Adrenal gland (tissue), 9 donors: ENCODE measurements at regions not wholly inside any gene's neighbourhood (a gene's known extent, or its start where the extent isn't known, plus 50 kb on each side); places are given as distances from the start of the nearest gene placed in this dataset.

ENCODE experiments used
- DNase-seq, 7 donors: peaks; one replicate each; pipeline ENCODE4 v3.0.0-alpha.2; 2019 to 2020
- H3K27ac ChIP-seq, 5 donors: fragments of 200-600 bp; sonication (generic) in 4 of 5; 1 replicate in 3 of 5; 2 replicates in 2 of 5; pipeline versions ENCODE4 v1.5.1 to v1.8.0; 2016 to 2020; ENCODE audit warnings: mild to moderate bottlenecking in 1 of 5
- H3K27me3 ChIP-seq: fragments of 200-600 bp; 2 replicates; pipeline ENCODE4 v1.8.0; 2021
- H3K36me3 ChIP-seq, 2 donors: fragments of 200-600 bp; replicated peaks in 1 of 2; 1 replicate in 1 of 2; 2 replicates in 1 of 2; pipeline versions ENCODE4 v1.5.1 to v1.8.0; 2018 to 2022
- H3K4me1 ChIP-seq, 2 donors: fragments of 200-600 bp; replicated peaks in 1 of 2; 1 replicate in 1 of 2; 2 replicates in 1 of 2; pipeline versions ENCODE4 v1.5.1 to v1.8.0; 2018 to 2021
- H3K4me3 ChIP-seq, 4 donors: fragments of 200-600 bp; sonication (generic) in 3 of 4; one replicate each; pipeline ENCODE4 v1.5.1; 2016 to 2018
- H3K9me3 ChIP-seq, 3 donors: fragments of 200-600 bp; sonication (generic) in 1 of 3; replicated peaks in 1 of 3; 1 replicate in 2 of 3; 2 replicates in 1 of 3; pipeline versions ENCODE4 v1.5.1 to v1.8.0; 2016 to 2021
- POLR2A ChIP-seq, 2 donors: fragments of 450-650 bp; IDR thresholded peaks; one replicate each; pipeline ENCODE4 v1.6.1; 2017; ENCODE audit warnings: antibody characterized with exemption in 2 of 2, mild to moderate bottlenecking in 2 of 2, moderate library complexity in 1 of 2
- WGBS, 4 donors: extraction: QIAGEN DNeasy Blood & Tissue Kit in 2 of 4; methylation state at CpG; one replicate each; pipeline versions ENCODE4 v1.1.5 to v1.1.7; 2013 to 2017; 5-methylcytosine and 5-hydroxymethylcytosine counted together
- intact Hi-C, 2 donors: fragments of 100-400 bp; cut with DNase I; formaldehyde crosslinking; loops; one replicate each; pipeline versions ENCODE4 v1.14.1 to v1.15.0; 2022 to 2023
- TF ChIP-seq, protein P1 (sequence below), 6 experiments: fragments of 450-650 bp in 4 of 6; fragments of 200-600 bp in 2 of 6; sonication (generic) in 1 of 6; IDR thresholded peaks; 1 replicate in 5 of 6; 2 replicates in 1 of 6; pipeline versions ENCODE4 v1.5.1 to v1.8.0; 2016 to 2021; ENCODE audit warnings: antibody characterized with exemption in 6 of 6, mild to moderate bottlenecking in 2 of 6, moderate library complexity in 1 of 6
- donor health status: healthy with polysubstance abuse.
- donor health status: Bipolar disorder and iron deficiency.
- donor health status: DM: yes; HTN: yes; CAD: no.
- donor health status: DM: no; HTN: no; CAD: no.
- donor health status: DM: no; HTN: no; CAD: no.

GRCh38 chr2:65846989-65847678 is 414.7 kb upstream of the SPRED2 start:
- TF ChIP-seq, protein P1, sequence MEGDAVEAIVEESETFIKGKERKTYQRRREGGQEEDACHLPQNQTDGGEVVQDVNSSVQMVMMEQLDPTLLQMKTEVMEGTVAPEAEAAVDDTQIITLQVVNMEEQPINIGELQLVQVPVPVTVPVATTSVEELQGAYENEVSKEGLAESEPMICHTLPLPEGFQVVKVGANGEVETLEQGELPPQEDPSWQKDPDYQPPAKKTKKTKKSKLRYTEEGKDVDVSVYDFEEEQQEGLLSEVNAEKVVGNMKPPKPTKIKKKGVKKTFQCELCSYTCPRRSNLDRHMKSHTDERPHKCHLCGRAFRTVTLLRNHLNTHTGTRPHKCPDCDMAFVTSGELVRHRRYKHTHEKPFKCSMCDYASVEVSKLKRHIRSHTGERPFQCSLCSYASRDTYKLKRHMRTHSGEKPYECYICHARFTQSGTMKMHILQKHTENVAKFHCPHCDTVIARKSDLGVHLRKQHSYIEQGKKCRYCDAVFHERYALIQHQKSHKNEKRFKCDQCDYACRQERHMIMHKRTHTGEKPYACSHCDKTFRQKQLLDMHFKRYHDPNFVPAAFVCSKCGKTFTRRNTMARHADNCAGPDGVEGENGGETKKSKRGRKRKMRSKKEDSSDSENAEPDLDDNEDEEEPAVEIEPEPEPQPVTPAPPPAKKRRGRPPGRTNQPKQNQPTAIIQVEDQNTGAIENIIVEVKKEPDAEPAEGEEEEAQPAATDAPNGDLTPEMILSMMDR (IDR thresholded peaks at IDR 0.05) = no peak
- no peak for TF ChIP-seq POLR2A (IDR thresholded peaks at IDR 0.05)
- Histone ChIP-seq H3K27me3 (no peaks in the 10 kb centered on the region), H3K4me3 (no peak overlapping the region), H3K27ac (no peak overlapping the region), H3K36me3 (no peaks in the 10 kb centered on the region), H3K9me3 (no peaks in the 10 kb centered on the region), H3K4me1 (no peaks in the 10 kb centered on the region)
- DNase-seq = peak in 1 of 7 donors; percentile 15
- intact Hi-C loops = no loop called here
- WGBS, 4 donors = 68 to 76% (median 70%) methylated on average over 9 of the region's 9 CpGs

GRCh38 chr2:65845442-65846182 is 413.2 kb upstream of the SPRED2 start:
- Histone ChIP-seq H3K36me3 (no peaks in the 10 kb centered on the region), H3K4me3 (no peak overlapping the region), H3K4me1 (no peaks in the 10 kb centered on the region), H3K27me3 (no peaks in the 10 kb centered on the region), H3K27ac (no peak overlapping the region), H3K9me3 (no peaks in the 10 kb centered on the region)
- 59 to 71% (median 64%) methylated on average over 5 of the region's 5 CpGs for WGBS, 4 donors
- no peak for DNase-seq
- TF ChIP-seq, protein P1 (IDR thresholded peaks at IDR 0.05) = no peak
- no peak for TF ChIP-seq POLR2A (IDR thresholded peaks at IDR 0.05)
- intact Hi-C loops = no loop called here

DNA sequence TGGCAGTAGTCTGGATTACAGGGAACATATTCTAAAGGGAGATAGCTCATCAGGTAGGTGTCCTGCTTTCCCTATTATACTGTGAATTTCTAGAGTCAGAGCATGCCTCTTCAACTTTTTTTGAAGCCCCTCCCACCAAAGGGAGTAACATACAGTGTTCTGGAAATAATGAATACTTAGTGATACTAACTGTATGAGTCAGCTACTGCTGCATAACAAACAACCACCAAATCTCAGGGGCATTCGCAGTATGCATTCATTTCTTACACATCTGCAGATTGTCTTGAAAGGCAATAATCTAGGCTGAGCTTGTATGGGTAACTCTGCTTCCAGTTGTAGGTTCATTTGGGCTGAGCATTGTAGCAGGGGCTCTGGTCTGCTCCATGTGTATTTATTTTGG is 409.7 kb upstream of the SPRED2 start:
- no peak for TF ChIP-seq POLR2A (IDR thresholded peaks at IDR 0.05)
- TF ChIP-seq, protein P1 (IDR thresholded peaks at IDR 0.05) = no peak
- intact Hi-C loops = no loop called here
- H3K36me3 ChIP-seq = no peaks in the 10 kb centered on the region
- WGBS, 4 donors = 95 to 100% (median 99%) methylated on average over 1 of the region's 1 CpG
- DNase-seq = no peak
- no peaks in the 10 kb centered on the region for H3K27me3 ChIP-seq
- H3K9me3 ChIP-seq = no peaks in the 10 kb centered on the region
- no peak overlapping the region for H3K27ac ChIP-seq
- no peak overlapping the region for H3K4me3 ChIP-seq
- no peaks in the 10 kb centered on the region for H3K4me1 ChIP-seq

DNA sequence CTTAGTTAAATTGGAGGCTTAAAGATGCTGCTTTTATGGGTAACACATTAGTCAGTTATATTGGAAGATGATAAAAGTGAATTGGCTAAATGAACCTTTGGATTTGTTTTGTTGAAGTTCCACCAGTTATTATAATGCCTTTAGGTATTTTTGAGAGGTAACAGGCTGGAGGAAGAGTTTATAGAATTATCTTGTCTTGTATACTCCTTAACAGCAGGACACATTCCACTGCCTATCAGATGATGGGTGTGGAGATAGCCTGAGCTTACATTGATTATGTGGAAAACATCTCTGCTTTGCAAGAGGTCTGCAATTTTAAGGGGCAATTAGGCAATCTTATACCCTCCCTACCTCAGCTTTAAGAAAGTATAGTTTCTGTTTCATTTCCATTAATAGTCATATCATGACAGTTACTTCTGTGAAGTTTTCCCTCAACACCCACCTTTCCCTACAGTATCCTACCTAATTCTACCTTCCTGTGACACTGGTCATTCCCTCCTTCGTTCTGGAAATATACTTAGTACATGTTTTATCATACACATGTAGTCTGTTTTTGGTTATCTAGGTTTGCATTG is 403.7 kb upstream of the SPRED2 start:
- Histone ChIP-seq H3K4me1 (no peaks in the 10 kb centered on the region), H3K9me3 (no peaks in the 10 kb centered on the region), H3K27ac (no peak overlapping the region), H3K27me3 (no peaks in the 10 kb centered on the region), H3K36me3 (no peaks in the 10 kb centered on the region), H3K4me3 (no peak overlapping the region)
- TF ChIP-seq POLR2A (IDR thresholded peaks at IDR 0.05) = no peak
- TF ChIP-seq, protein P1 (IDR thresholded peaks at IDR 0.05) = no peak
- whole genome bisulfite sequencing, 4 donors = 50 to 65% (median 57%) methylated on average over 1 of the region's 1 CpG
- intact Hi-C loops = no loop called here
- no peak for DNase-seq
